ENCODE measurements at regions not wholly inside any gene's neighbourhood (a gene's known extent, or its start where the extent isn't known, plus 50 kb on each side); places are given as distances from the start of the nearest gene placed in this dataset.

DNA sequence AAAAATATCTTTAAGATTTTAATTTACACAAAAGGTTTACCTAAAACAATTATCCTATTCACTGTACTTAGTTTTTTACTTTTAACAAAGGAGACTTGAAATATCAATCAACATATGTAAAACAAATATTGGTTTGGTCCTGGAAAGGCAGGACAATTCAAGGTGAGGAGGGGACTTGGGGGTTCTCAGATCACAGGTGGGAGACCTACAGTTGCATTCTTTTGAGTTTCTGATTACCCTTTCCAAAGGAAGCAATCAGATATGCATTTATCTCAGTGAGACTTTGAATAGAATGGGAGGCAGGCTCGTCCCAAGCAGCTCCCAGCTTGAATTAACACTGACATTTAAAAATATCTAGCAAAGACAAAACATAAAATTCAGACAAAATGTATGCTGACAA, 1917.3 kb downstream of the C4orf33 start:
- no peak for DNase-seq (ENCODE audit: low read depth in 3 of 3)

DNA sequence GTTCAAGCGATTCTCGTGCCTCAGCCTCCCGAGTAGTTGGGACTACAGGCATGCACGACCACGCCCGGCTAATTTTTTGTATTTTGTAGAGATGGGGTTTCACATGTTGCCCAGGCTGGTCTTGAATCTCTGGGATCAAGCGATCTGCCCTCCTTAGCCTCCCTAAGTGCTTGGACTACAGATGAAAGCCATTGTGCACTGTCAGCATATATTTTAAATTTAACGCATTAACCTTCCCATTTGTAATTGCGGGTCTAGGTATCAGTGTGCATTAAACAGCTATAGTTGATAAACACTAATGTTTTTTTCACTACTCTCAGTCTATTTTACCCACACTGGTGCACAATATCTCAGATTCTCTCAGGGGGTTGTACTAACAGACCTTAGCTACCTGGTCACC, 1930.8 kb downstream of the C4orf33 start:
- no peak for DNase-seq (ENCODE audit: low read depth in 3 of 3)

- DNase-seq (ENCODE audit: low read depth in 3 of 3) = no peak
These were observed 1948.4 kb downstream of the C4orf33 start for GRCh38 chr4:131044368-131044767.

DNA sequence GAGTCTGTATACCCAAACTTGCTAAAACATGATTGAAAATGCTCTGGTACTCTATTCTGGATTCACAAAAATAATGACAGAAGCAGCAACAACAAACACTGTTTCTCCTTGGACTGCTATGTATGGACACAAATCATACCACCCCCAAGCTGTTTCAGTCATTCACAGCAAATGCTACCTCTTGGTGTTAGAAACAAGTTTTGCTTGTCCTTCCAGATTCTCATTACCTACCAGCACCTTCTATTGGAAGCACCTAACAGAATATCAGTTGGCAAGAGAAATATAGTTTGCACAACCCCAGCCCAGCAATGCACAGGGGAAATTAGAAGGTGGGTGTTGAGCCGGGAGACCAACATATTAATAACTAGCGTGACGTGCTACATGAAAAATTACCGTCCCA, 1950.9 kb downstream of the C4orf33 start:
- DNase-seq (ENCODE audit: low read depth in 3 of 3) = no peak

GRCh38 chr4:131052646-131053045, 1956.7 kb downstream of the C4orf33 start:
- DNase-seq (ENCODE audit: low read depth in 3 of 3) = no peak

GRCh38 chr4:131054489-131055019, 1958.6 kb downstream of the C4orf33 start:
- no peak for DNase-seq (ENCODE audit: low read depth in 3 of 3)

DNA sequence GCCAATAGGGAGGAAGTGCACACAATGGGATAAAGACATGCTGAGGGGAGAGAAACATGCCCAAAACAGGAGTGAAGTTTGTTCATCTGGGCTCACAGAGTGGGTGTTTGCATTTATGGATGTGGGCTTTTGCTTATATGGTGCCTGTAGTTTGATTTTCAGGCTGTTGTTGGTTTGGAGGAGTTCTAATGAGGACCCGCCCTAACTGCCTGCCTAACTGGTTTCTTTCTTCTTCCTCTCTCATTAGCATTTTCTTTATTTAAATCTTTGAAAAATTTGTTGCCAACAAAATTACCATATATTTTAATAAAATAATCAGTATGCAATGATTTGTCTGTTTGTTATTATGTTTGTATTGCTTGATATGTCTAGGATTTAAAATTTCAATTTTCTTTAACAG, 1965.8 kb downstream of the C4orf33 start:
- no peak for DNase-seq (ENCODE audit: low read depth in 3 of 3)

DNA sequence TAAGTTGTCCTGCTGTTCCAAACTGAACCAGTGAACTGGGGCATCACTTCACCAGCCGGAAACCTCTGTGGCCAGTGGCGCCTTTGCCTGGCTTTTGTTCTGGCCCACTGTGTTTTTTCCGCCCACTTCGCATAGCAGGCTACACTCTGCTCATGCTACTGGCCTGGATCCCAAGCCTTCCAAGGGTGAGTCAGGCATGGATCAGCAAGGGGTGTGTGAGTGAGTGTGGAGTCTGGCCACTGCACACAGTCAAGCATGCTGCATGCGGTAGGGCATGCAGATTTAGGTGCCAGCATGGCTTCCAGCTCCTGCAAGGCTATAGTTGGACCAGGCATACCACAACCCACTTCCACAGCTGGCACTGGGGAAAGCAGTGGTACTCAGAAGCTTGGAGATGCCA, 1967.9 kb downstream of the C4orf33 start:
- DNase-seq (ENCODE audit: low read depth in 3 of 3) = no peak

GRCh38 chr4:131081069-131081468, 1985.1 kb downstream of the C4orf33 start:
- DNase-seq (ENCODE audit: low read depth in 3 of 3) = no peak

- no peak for DNase-seq (ENCODE audit: low read depth in 3 of 3)
These were observed 1989.0 kb downstream of the C4orf33 start for GRCh38 chr4:131084997-131085396.

- no peak for DNase-seq (ENCODE audit: low read depth in 3 of 3)
These were observed 1995.9 kb downstream of the C4orf33 start for GRCh38 chr4:131091896-131092295.

- DNase-seq (ENCODE audit: low read depth in 3 of 3) = no peak
These were observed 1997.4 kb downstream of the C4orf33 start for GRCh38 chr4:131093303-131093702.

DNA sequence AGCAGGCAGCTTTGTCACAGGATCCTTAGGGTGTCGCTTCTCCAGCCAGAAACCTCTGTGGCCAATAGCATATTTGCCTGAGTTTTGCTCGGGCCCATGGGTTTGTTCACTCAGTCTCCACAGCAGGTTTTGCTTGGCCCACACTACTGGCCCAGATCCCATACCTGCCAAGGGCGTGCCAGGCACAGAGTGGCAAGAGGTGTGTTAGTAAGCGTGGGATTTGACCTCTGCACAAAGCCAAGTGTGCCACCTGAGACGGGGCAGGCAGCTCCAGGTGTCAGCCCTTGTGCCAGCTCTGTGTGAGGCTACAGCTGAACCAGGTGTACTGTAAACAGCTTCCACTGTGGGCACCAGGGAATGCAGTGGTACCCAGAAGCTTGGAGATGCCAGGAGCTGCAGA, 2003.0 kb downstream of the C4orf33 start:
- DNase-seq (ENCODE audit: low read depth in 3 of 3) = no peak

DNA sequence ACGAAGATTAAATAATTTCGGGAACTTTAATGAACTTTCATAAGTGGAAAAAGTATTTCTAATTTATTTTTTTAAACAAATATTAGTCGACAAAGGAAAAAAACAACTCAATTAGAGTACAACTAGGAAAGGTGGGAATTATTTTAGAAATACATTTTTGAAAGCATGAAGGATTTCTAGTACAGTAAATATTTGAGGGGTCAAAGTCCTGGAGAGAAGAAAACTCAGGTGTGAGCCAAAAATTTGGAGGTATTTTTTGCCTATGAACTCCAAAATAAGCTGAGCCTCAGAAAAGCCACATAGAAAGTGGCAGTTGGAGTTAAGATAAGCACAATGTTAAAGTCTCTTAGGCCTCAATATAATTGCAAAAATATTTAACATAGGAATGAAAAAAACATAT, 2017.3 kb downstream of the C4orf33 start:
- DNase-seq (ENCODE audit: low read depth in 3 of 3) = no peak

DNA sequence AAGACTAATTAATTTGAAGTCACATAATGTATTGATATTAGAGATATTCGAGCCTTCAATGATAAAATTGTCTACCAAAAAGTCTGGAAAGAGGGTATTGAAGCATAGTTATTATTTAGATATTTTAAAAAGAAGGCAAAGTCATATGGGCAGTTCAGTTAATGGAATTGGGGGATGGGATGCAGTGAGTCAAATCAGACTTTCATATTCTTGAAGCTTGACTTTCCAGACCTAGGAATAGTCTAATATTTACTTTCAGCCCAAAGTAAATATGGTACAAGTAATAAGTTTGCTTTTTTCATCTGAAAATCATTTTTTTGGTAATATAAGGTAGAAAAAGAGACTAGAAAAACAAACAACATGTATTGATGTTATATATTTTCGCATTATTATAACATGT, 2017.8 kb downstream of the C4orf33 start:
- DNase-seq (ENCODE audit: low read depth in 3 of 3) = no peak

- DNase-seq (ENCODE audit: low read depth in 3 of 3) = no peak
These were observed 2023.7 kb downstream of the C4orf33 start for GRCh38 chr4:131119661-131120060.

DNA sequence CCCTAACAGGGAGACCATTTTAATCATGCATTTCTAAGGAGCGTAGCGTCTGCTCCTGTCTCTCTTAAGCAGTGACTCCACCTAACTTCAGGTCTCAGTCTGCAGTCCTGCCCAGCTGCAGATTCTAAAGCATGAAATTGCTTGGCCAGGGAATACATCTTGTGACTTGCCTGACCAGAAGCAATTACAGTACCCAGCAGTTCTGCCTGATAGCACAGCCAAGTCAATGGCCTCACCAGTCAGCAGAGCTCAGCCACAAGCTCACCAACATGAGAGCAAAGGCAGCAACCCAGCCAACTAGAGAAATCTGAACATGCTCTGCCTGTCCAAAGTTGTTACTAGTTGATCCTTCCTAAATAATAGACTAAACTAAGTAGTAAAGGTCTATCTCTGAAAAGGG, 2011.9 kb upstream of the PCDH10 start:
- DNase-seq (ENCODE audit: low read depth in 3 of 3) = no peak

DNA sequence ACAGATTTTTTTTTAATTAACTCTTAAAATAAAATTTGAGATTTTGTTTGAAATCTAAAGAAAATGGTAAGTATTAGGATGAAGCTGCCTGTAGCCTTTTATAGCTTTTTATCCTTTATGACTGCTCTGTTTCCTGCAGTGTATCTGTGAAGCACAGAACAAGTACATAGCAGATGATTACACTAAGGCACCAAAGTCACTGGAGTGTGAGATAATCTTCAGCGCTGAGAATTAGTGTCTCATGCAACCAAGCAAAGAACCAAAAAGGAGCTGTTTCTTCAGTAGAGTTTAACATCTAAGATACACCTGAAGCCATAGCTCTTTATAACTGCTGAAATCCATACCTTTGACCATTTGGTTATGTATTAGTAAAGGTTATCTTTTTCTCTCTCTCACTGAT, 1989.8 kb upstream of the PCDH10 start:
- DNase-seq (ENCODE audit: low read depth in 3 of 3) = no peak

- DNase-seq (ENCODE audit: low read depth in 3 of 3) = no peak
These were observed 1956.8 kb upstream of the PCDH10 start for GRCh38 chr4:131192318-131192717.

- DNase-seq (ENCODE audit: low read depth in 3 of 3) = no peak
These were observed 1941.5 kb upstream of the PCDH10 start for GRCh38 chr4:131207589-131207988.

DNA sequence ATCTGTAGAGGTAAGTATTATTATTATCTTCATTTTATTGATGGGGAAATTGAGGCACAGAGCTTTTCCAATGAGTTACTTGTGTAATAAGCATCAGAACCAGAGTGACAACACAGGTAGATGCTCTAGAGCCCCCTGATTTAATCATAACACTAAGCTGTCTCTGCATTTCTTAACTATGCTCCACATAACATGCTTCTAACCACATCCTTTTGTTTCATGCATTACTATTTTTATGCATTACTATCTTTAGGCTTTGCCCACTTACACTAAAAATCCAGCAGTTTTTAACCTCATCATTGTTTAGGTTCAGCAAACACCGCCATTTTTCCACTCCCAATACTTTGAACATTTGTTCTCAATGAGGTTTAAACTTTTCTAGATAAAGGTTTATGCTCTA, 1900.8 kb upstream of the PCDH10 start:
- no peak for DNase-seq (ENCODE audit: low read depth in 3 of 3)

- DNase-seq (ENCODE audit: low read depth in 3 of 3) = no peak
These were observed 1897.8 kb upstream of the PCDH10 start for GRCh38 chr4:131251321-131251720.

GRCh38 chr4:131257241-131257640, 1891.9 kb upstream of the PCDH10 start:
- no peak for DNase-seq (ENCODE audit: low read depth in 3 of 3)

DNA sequence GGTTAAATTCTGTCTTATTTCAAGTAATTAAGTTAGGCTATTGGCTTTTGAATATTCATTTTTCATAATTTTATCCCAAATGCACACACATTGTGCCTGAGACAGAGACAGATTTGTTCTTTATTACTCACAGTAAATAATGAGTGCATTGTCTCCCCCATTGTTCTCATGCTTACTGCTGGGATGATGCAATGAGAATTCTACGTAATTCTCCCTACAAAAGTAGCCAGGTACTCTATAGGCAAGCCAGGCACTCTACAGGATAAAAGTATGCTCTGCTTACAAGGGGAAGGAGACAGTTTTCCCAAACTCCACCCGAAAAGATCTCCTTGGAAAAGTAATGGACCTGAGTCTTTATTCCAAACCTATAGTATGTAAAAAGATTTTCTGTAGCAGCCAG, 1890.7 kb upstream of the PCDH10 start:
- DNase-seq (ENCODE audit: low read depth in 3 of 3) = no peak

GRCh38 chr4:131288441-131288840, 1860.7 kb upstream of the PCDH10 start:
- no peak for DNase-seq (ENCODE audit: low read depth in 3 of 3)
